DND-41 (cell line): ENCODE measurements at regions not wholly inside any gene's neighbourhood (a gene's known extent, or its start where the extent isn't known, plus 50 kb on each side); places are given as distances from the start of the nearest gene placed in this dataset.

ENCODE experiments used
- CTCF ChIP-seq: IDR thresholded peaks from 2 replicates; pipeline ENCODE4 v1.5.1; 2012; ENCODE audit warnings: borderline replicate concordance, low read length, moderate library complexity, mild to moderate bottlenecking; ENCODE audit not compliant: poor library complexity, severe bottlenecking; ENCODE audit errors: extremely low read depth
- EZH2 ChIP-seq: IDR thresholded peaks from 3 replicates; pipeline ENCODE4 v1.6.1; 2012; ENCODE audit warnings: borderline replicate concordance, low read depth, mild to moderate bottlenecking, moderate library complexity, low read length, inconsistent platforms; ENCODE audit not compliant: severe bottlenecking

GRCh38 chr12:87234898-87235297 is 794.3 kb downstream of the C12orf50 start:
- TF ChIP-seq EZH2 (no peak), CTCF (no peak)
